ENCODE measurements at regions not wholly inside any gene's neighbourhood (a gene's known extent, or its start where the extent isn't known, plus 50 kb on each side); places are given as distances from the start of the nearest gene placed in this dataset.

GRCh38 chr12:124388679-124389137 lies 93.8 kb downstream of the RFLNA start:
- TF ChIP-seq POLR2A (IDR thresholded peaks at IDR 0.05; ENCODE audit: low read depth) (no peak), CTCF (IDR thresholded peaks at IDR 0.05) (no peak), POLR2AphosphoS5 (IDR thresholded peaks at IDR 0.05) (peak in 1 of 2 donors; percentile 73)
